Breast epithelium (tissue), 3 donors: ENCODE measurements at regions not wholly inside any gene's neighbourhood (a gene's known extent, or its start where the extent isn't known, plus 50 kb on each side); places are given as distances from the start of the nearest gene placed in this dataset.

ENCODE experiments used
- POLR2A ChIP-seq: fragments of 450-650 bp; IDR thresholded peaks from one replicate; pipeline ENCODE4 v1.6.1; 2016; ENCODE audit warnings: antibody characterized with exemption, mild to moderate bottlenecking, moderate library complexity
- POLR2AphosphoS5 ChIP-seq, 3 donors: sonication (generic); formaldehyde crosslinking; IDR thresholded peaks; one replicate each; pipeline ENCODE4 v1.6.1; 2017; ENCODE audit warnings: antibody characterized with exemption in 3 of 3
- TF ChIP-seq, protein P1 (sequence below), 3 donors: fragments of 450-650 bp; IDR thresholded peaks; one replicate each; pipeline ENCODE4 v1.5.1; 2016 to 2017; ENCODE audit warnings: antibody characterized with exemption in 3 of 3, mild to moderate bottlenecking in 3 of 3, moderate library complexity in 3 of 3

DNA sequence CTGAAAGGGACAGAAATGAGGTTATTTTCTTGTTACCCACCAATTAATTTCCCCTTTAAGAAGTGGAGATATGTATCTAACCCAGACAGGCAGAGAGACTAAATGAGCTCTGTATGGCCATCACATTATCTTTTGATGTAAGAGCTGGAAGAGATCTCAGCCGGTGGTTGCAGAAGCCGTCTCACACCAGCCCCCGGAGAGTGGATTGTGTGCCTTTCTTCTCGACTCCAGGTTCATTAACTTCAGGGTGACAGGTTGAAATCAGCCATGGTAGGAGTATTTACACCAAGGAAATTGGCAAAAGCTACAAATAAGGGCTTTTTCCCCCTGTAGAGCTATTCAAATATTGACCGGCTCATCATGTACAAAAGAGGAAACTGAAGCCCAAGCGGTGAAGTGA is 580.3 kb upstream of the CADM1 start:
- no peak for TF ChIP-seq POLR2A
- TF ChIP-seq, protein P1, sequence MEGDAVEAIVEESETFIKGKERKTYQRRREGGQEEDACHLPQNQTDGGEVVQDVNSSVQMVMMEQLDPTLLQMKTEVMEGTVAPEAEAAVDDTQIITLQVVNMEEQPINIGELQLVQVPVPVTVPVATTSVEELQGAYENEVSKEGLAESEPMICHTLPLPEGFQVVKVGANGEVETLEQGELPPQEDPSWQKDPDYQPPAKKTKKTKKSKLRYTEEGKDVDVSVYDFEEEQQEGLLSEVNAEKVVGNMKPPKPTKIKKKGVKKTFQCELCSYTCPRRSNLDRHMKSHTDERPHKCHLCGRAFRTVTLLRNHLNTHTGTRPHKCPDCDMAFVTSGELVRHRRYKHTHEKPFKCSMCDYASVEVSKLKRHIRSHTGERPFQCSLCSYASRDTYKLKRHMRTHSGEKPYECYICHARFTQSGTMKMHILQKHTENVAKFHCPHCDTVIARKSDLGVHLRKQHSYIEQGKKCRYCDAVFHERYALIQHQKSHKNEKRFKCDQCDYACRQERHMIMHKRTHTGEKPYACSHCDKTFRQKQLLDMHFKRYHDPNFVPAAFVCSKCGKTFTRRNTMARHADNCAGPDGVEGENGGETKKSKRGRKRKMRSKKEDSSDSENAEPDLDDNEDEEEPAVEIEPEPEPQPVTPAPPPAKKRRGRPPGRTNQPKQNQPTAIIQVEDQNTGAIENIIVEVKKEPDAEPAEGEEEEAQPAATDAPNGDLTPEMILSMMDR (IDR thresholded peaks at IDR 0.05): no peak
- no peak for TF ChIP-seq POLR2AphosphoS5 (IDR thresholded peaks at IDR 0.05)
